GM23338 (cell line): ENCODE measurements at regions not wholly inside any gene's neighbourhood (a gene's known extent, or its start where the extent isn't known, plus 50 kb on each side); places are given as distances from the start of the nearest gene placed in this dataset.

ENCODE experiments used
- CTCF ChIP-seq, 2 experiments: fragments of 200-600 bp in 1 of 2; sonication (generic) in 1 of 2; conservative IDR thresholded peaks; 2 replicates each; pipeline versions ENCODE4 v1.5.1 to v1.6.1; 2016 to 2017; ENCODE audit warnings: antibody characterized with exemption in 2 of 2, low read depth in 2 of 2, mild to moderate bottlenecking in 2 of 2, moderate library complexity in 1 of 2
- REST ChIP-seq: IDR thresholded peaks from one replicate; pipeline ENCODE4 v1.6.1; 2018; ENCODE audit warnings: antibody characterized with exemption; ENCODE audit not compliant: unreplicated experiment

DNA sequence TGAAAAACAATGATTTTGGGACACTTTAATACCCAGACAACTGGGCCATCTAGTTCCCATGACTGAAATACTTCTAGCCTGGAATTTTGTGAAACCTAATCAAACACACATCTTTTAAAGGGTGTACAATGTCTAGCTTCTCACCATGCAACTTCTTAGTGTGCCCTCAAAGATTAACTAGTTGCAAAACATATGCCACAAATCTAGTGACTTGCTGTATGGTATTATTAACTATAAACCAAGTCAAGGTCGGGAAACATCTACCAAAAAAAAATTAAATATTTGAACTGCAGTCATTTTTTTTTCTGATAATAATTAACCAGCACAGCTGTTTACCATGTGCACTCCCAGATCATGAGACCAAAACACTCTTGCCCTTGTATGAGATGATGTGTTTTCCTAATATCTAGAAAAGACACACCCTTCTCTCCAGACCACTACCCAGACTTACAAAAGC is 171.8 kb upstream of the FOXN3 start:
- TF ChIP-seq CTCF (conservative IDR thresholded peaks at IDR 0.05; ENCODE audit: low read depth in 2 of 2) = no peak
- TF ChIP-seq REST = no peak
